Stomach (tissue), 8 donors: ENCODE measurements at regions not wholly inside any gene's neighbourhood (a gene's known extent, or its start where the extent isn't known, plus 50 kb on each side); places are given as distances from the start of the nearest gene placed in this dataset.

Experiments
- DNase-seq, 2 donors: peaks; one replicate each; pipeline versions ENCODE4 v3.0.0 to v3.0.0-alpha.2; 2013 to 2019
- H3K27ac ChIP-seq, 5 donors: fragments of 200-600 bp in 4 of 5; sonication (generic) in 4 of 5; one replicate each; pipeline ENCODE4 v1.5.1; 2013 to 2019; ENCODE audit warnings: mild to moderate bottlenecking in 1 of 5, moderate library complexity in 1 of 5
- H3K27me3 ChIP-seq, 3 donors: fragments of 200-600 bp; sonication (generic); one replicate each; pipeline ENCODE4 v1.5.1; 2017 to 2019; ENCODE audit warnings: mixed run types in 1 of 3
- H3K36me3 ChIP-seq, 4 donors: fragments of 200-600 bp; sonication (generic); 1 replicate in 3 of 4; 2 replicates in 1 of 4; pipeline ENCODE4 v1.5.1; 2016 to 2019
- H3K4me1 ChIP-seq, 4 donors: fragments of 200-600 bp; sonication (generic); one replicate each; pipeline ENCODE4 v1.5.1; 2016 to 2019
- H3K4me3 ChIP-seq, 4 donors: fragments of 200-600 bp; sonication (generic) in 3 of 4; one replicate each; pipeline ENCODE4 v1.5.1; 2016 to 2019; ENCODE audit warnings: mild to moderate bottlenecking in 1 of 4
- H3K9me3 ChIP-seq, 4 donors: fragments of 200-600 bp; sonication (generic); one replicate each; pipeline ENCODE4 v1.5.1; 2016 to 2019
- CTCF ChIP-seq, 7 experiments: fragments of 450-650 bp in 4 of 7; fragments of 200-600 bp in 3 of 7; sonication (generic) in 3 of 7; IDR thresholded peaks; one replicate each; pipeline ENCODE4 v1.5.1; 2016 to 2019; ENCODE audit warnings: antibody characterized with exemption in 7 of 7, control low read depth in 2 of 7, mild to moderate bottlenecking in 1 of 7
- EP300 ChIP-seq: sonication (generic); formaldehyde crosslinking; IDR thresholded peaks from one replicate; pipeline ENCODE4 v1.6.1; 2017; ENCODE audit warnings: antibody characterized with exemption
- POLR2A ChIP-seq, 4 donors: fragments of 450-650 bp; IDR thresholded peaks; one replicate each; pipeline ENCODE4 v1.6.1; 2016; ENCODE audit warnings: antibody characterized with exemption in 4 of 4, control low read depth in 2 of 4, mild to moderate bottlenecking in 1 of 4, moderate library complexity in 1 of 4
- POLR2AphosphoS5 ChIP-seq, 3 donors: sonication (generic); formaldehyde crosslinking; IDR thresholded peaks; one replicate each; pipeline ENCODE4 v1.6.1; 2016; ENCODE audit warnings: antibody characterized with exemption in 3 of 3
- WGBS, 5 donors: extraction: QIAGEN DNeasy Blood & Tissue Kit in 3 of 5; methylation state at CpG; one replicate each; pipeline versions ENCODE4 v1.1.5 to v1.1.7; 2013 to 2018; 5-methylcytosine and 5-hydroxymethylcytosine counted together
- intact Hi-C: fragments of 100-400 bp; cut with DNase I; formaldehyde crosslinking; loops from one replicate; pipeline ENCODE4 v1.15.1; 2023; ENCODE audit warnings: low total_unique reads
- donor health status: healthy with polysubstance abuse.
- donor health status: Bipolar disorder and iron deficiency.
- donor health status: healthy.

DNA sequence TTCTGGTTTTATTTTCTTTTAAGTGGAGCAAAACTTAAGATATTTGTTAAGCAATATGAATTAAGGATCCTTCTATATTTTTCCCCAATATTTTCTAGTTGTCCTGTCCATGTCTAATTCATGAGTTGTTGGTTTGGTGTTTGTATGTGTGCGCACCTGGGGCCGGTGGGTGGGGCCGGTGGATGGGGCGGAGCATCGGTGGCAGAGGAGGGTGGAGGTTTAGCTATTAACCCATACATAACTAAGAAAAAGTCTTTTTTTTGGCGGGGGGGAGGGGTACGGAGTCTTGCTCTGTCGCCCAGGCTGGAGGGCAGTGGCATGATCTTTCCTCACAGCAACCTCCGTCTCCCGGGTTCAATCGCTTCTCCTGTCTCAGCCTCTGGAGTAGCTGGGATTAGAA, 489.8 kb downstream of the PDGFC start:
- Histone ChIP-seq H3K4me3 (no peak overlapping the region), H3K9me3 (no peaks in the 10 kb centered on the region), H3K27ac (no peak overlapping the region), H3K27me3 (no peaks in the 10 kb centered on the region), H3K4me1 (no peaks in the 10 kb centered on the region), H3K36me3 (no peaks in the 10 kb centered on the region)
- TF ChIP-seq EP300: no peak
- no peak for TF ChIP-seq POLR2A (IDR thresholded peaks at IDR 0.05)
- TF ChIP-seq CTCF (IDR thresholded peaks at IDR 0.05): no peak
- no peak for TF ChIP-seq POLR2AphosphoS5 (IDR thresholded peaks at IDR 0.05)
- 91 to 94% (median 93%) methylated on average over 11 of the region's 11 CpGs for WGBS, 5 donors
- no peak for DNase-seq
- intact Hi-C loops: no loop called here

- intact Hi-C loops: loop anchor here (10.0 kb wide), 1 partner anchor 577 kb away; no protein-coding TSS in a partner anchor
- 42 to 66% (median 63%) methylated on average over 2 of the region's 2 CpGs for WGBS, 5 donors
- no peaks in the 10 kb centered on the region for H3K9me3 ChIP-seq
- no peak overlapping the region for H3K27ac ChIP-seq
- no peak for DNase-seq
- TF ChIP-seq EP300 (no peak), CTCF (IDR thresholded peaks at IDR 0.05) (no peak), POLR2AphosphoS5 (IDR thresholded peaks at IDR 0.05) (no peak), POLR2A (IDR thresholded peaks at IDR 0.05) (no peak)
- no peaks in the 10 kb centered on the region for H3K27me3 ChIP-seq
- H3K4me3 ChIP-seq: no peak overlapping the region
- no peaks in the 10 kb centered on the region for H3K36me3 ChIP-seq
- no peaks in the 10 kb centered on the region for H3K4me1 ChIP-seq
These were observed 494.0 kb downstream of the PDGFC start for GRCh38 chr4:156477636-156478035.

GRCh38 chr4:156476359-156476758, 495.2 kb downstream of the PDGFC start:
- Histone ChIP-seq H3K27ac (no peak overlapping the region), H3K36me3 (no peaks in the 10 kb centered on the region), H3K4me1 (no peaks in the 10 kb centered on the region), H3K27me3 (no peaks in the 10 kb centered on the region), H3K4me3 (no peak overlapping the region), H3K9me3 (no peaks in the 10 kb centered on the region)
- intact Hi-C loops: loop anchor here (10.0 kb wide), 1 partner anchor 578 kb away; no protein-coding TSS in a partner anchor
- DNase-seq: no peak
- 54 to 83% (median 71%) methylated on average over 2 of the region's 2 CpGs for WGBS, 5 donors
- TF ChIP-seq POLR2AphosphoS5 (IDR thresholded peaks at IDR 0.05) (no peak), EP300 (no peak), POLR2A (IDR thresholded peaks at IDR 0.05) (no peak), CTCF (IDR thresholded peaks at IDR 0.05) (no peak)

GRCh38 chr4:156475322-156475721, 496.3 kb downstream of the PDGFC start:
- H3K4me1 ChIP-seq: no peaks in the 10 kb centered on the region
- no peaks in the 10 kb centered on the region for H3K36me3 ChIP-seq
- no peaks in the 10 kb centered on the region for H3K27me3 ChIP-seq
- no peak overlapping the region for H3K27ac ChIP-seq
- no peak overlapping the region for H3K4me3 ChIP-seq
- intact Hi-C loops: loop anchor here (10.0 kb wide), 1 partner anchor 579 kb away; no protein-coding TSS in a partner anchor
- TF ChIP-seq CTCF (IDR thresholded peaks at IDR 0.05): peak in 4 of 7 experiments; percentile 23 to 47 (median 41)
- TF ChIP-seq EP300: no peak
- no peaks in the 10 kb centered on the region for H3K9me3 ChIP-seq
- peak in 1 of 2 donors; percentile 63 for DNase-seq
